Muscle of leg (tissue), 3 donors: ENCODE measurements at regions not wholly inside any gene's neighbourhood (a gene's known extent, or its start where the extent isn't known, plus 50 kb on each side); places are given as distances from the start of the nearest gene placed in this dataset.

ENCODE experiments used
- DNase-seq: peaks from one replicate; pipeline ENCODE4 v3.0.0; 2013
- H3K27ac ChIP-seq: one replicate; pipeline ENCODE4 v1.5.1; 2013; ENCODE audit warnings: mild to moderate bottlenecking, low read length, control low read depth
- H3K27me3 ChIP-seq: one replicate; pipeline ENCODE4 v1.6.1; 2013; ENCODE audit warnings: low read length; ENCODE audit not compliant: control insufficient read depth, insufficient read depth
- H3K36me3 ChIP-seq: one replicate; pipeline ENCODE4 v1.6.1; 2013; ENCODE audit warnings: low read length; ENCODE audit not compliant: control insufficient read depth, insufficient read depth
- H3K4me1 ChIP-seq: one replicate; pipeline ENCODE4 v1.6.1; 2013; ENCODE audit warnings: low read length; ENCODE audit not compliant: control insufficient read depth, insufficient read depth
- H3K4me3 ChIP-seq: one replicate; pipeline ENCODE4 v1.5.1; 2013; ENCODE audit warnings: low read length, control low read depth
- H3K9me3 ChIP-seq: replicated peaks from 2 replicates; pipeline ENCODE4 v1.6.1; 2013; ENCODE audit warnings: low read depth, low read length; ENCODE audit not compliant: control insufficient read depth
- WGBS: methylation state at CpG from one replicate; pipeline ENCODE4 v1.1.5; 2013; ENCODE audit warnings: missing lambda C conversion rate; ENCODE audit not compliant: insufficient coverage; 5-methylcytosine and 5-hydroxymethylcytosine counted together

DNA sequence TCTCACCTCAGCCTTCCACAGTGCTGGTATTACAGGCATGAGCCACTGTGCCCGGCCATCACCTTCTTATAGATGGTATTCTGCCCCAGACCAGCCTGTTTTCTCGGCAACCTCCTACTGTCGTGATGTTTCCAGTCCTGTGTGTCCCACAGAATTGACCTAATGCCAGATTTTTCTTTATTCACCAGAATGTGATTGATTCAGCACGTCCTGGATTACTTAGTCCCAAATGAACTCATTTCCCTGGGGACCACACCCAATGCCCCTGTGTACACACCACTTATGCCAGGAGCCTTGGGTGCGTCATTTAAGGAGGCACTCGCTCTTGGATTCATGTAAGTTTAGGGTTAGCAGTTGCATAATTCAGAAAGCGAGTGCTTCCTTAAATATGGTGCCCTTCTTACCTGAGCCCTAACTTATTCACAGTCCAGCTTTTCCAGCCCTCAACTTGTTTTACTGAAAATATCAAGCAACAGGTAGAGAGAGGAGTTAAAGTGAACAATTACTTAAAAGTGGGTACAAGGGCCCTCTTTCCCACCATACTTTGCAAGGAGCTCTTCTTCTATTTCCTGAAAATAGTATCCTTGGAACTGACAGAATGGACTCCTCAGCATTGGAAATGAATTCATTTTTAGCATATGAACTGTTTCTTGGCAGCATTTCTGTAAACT lies 64.6 kb upstream of the UBE2E1 start:
- Histone ChIP-seq H3K36me3 (no peaks in the 10 kb centered on the region), H3K4me1 (no peaks in the 10 kb centered on the region), H3K9me3 (no peaks in the 10 kb centered on the region), H3K4me3 (no peak overlapping the region), H3K27ac (no peak overlapping the region), H3K27me3 (peaks cover 14% of the 10 kb centered on the region)
- 67% methylated on average over 4 of the region's 7 CpGs for WGBS
- no peak for DNase-seq

DNA sequence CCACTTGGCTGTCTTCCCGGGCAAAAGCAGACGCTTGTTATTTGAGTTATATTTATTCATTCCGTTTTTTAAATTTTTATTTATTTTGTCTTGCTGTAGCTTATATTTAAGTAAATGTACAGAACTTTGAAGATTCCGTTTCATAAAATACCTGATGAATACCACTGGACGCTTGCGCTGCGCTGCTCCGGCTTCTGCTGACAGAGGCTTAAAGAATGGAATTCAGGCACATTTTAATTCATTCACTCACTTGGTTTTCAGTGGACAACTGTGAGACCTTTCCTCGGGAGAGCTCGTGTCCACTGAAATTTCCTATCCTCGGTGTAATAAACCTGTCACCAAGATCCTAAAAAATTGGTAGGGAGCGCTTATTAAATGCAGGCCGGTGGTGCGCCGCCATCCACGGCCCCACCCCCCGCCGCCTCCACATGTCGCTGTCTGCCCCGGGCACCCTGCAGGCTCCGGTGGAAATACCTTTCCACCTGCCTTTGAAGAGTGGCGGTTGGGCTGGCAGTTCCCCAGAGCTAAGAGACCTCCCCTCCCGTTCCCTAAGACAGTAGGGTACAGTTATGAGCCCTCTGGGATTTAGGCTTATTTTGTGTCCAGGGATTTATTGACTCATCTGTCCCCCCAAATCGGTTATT lies 62.5 kb upstream of the UBE2E1 start:
- no peak overlapping the region for H3K4me3 ChIP-seq
- H3K36me3 ChIP-seq: no peaks in the 10 kb centered on the region
- peaks cover 14% of the 10 kb centered on the region for H3K27me3 ChIP-seq
- H3K9me3 ChIP-seq: no peaks in the 10 kb centered on the region
- WGBS: 34% methylated on average over 9 of the region's 24 CpGs
- no peak overlapping the region for H3K27ac ChIP-seq
- DNase-seq: no peak
- peaks cover 5% of the 10 kb centered on the region for H3K4me1 ChIP-seq

DNA sequence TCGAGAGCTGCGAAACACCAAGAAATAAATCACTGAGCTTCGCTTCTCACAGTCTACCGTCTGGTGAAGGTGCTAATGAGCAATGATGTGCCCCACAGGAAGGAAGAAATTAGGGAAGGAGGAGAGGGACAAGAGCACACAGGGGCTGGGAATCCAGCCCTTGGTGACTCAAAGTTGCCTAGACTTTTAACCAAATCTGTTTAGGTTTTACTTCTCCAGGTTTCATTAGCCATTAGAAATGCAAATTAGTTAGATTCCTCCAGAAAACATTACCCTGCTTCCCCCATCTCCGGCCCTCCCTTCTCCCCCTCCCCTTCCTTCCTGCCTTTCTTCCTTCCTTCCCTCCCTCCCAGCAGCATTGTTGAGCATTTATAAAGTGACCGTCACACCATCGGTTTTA lies 59.3 kb upstream of the UBE2E1 start:
- 44% methylated on average over 1 of the region's 7 CpGs for WGBS
- Histone ChIP-seq H3K36me3 (no peaks in the 10 kb centered on the region), H3K27me3 (peaks cover 14% of the 10 kb centered on the region), H3K4me3 (no peak overlapping the region), H3K27ac (no peak overlapping the region), H3K4me1 (peaks cover 11% of the 10 kb centered on the region), H3K9me3 (no peaks in the 10 kb centered on the region)
- no peak for DNase-seq

DNA sequence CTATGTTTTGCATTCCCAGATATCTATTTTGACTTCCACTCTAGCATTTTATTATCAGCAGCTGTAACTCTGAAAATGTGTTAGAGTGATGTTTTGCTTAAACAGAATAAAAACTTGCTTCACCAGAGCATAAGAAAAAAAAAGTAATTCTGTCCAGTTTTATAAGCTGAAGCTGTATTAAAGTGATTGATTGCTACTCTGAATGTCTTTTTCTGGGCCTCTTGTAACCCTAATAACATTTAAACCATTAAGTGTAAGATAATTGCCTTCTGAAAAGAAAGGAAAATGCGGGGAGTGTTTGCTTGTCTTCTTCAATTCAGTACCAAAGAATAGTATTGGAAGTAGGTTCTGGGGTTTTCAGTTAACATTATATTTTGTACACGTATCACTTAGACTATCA lies 57.9 kb upstream of the UBE2E1 start:
- Histone ChIP-seq H3K4me1 (peaks cover 17% of the 10 kb centered on the region), H3K27ac (peak overlapping the region; percentile 23), H3K27me3 (peaks cover 14% of the 10 kb centered on the region), H3K4me3 (no peak overlapping the region), H3K9me3 (no peaks in the 10 kb centered on the region), H3K36me3 (no peaks in the 10 kb centered on the region)
- no CpG with 5 or more reads among the region's 2 CpGs for WGBS
- no peak for DNase-seq

DNA sequence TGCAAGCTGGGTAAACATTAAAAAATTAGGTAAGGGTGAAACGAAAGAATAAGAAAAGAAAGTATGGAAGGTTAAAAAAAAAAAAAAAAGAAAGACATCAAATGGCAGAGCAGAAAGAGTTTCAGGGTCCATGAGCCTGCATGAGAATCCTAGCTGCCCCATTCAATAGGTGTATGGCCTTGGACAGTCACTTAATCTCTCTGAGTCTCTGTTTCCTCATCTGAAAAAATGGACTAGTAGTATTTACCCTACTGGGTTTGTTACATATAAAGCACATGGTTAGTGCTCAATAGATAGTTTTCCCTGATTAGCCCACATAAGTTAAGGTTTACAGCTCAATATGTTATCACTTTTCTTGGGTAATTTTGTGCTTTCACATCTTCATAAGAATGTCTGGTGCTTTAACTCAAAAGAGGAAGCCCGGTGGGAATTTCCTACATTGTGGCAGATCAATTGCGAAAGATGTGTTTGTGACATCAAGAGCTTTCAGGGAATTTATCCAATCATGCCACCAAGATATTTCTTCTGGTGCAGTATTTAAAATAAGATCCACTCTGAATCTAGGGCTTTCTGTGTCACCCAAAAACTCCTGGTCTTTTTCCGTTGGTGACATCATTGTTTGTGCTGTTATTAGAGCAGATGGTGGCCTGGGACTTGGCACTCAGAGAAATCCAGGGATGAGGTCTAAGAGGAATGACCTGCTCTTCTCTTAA lies 57.2 kb upstream of the UBE2E1 start:
- WGBS: 76% methylated on average over 2 of the region's 4 CpGs
- peaks cover 8% of the 10 kb centered on the region for H3K27me3 ChIP-seq
- peaks cover 17% of the 10 kb centered on the region for H3K4me1 ChIP-seq
- no peak overlapping the region for H3K27ac ChIP-seq
- DNase-seq: peak; percentile 72
- no peak overlapping the region for H3K4me3 ChIP-seq
- H3K9me3 ChIP-seq: no peaks in the 10 kb centered on the region
- no peaks in the 10 kb centered on the region for H3K36me3 ChIP-seq

DNA sequence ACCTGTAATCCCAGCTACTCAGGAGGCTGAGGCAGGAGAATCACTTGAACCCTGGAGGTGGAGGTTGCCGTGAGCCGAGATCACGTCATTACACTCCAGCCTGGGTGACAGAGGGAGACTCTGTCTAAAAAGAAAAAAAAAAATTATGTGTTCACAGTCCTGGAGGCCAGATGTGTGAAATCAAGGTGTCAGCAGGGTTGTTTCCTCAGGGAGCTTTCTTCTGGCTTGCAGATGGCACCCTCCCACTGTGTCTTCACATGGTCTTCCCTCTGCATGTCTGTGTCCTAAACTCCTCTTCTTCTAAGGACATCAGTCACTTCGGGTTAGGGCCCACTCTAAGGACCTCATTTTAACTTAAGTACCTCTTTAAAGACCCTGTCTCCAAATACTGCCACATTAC lies 56.1 kb upstream of the UBE2E1 start:
- no peak for DNase-seq
- peaks cover 17% of the 10 kb centered on the region for H3K4me1 ChIP-seq

DNA sequence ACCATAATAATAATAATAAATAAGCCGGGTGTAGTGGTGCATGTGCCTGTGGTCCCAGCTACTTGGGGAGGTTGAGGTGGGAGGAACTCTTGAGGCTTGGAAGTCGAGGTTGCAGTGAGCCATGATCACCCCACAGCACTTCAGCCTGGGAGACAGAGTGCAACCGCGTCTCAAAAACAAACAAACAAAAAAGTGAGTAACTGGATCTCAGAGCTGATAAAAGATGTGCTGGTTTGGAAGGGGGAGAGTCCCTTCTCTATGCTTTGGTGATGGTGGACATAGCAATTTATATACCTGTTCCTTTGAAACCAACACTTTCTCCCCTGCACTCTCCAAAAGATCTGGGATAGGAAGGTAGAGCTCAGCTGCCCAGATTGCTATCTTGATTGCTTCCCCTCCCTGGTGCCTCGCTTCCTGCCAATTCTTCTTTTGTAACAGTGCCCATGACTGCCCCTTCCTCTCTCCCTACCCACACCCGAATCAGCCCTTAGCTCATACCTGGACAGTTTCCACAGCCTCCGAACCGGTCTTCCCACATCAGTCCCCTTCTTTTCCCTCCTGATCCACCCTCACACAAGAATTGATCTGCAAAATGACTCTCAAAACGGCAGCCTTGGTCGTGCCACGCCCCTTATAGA lies 55.1 kb upstream of the UBE2E1 start:
- DNase-seq: no peak
- 24% methylated on average over 7 of the region's 11 CpGs for WGBS
- Histone ChIP-seq H3K27ac (no peak overlapping the region), H3K4me1 (peaks cover 17% of the 10 kb centered on the region), H3K36me3 (no peaks in the 10 kb centered on the region), H3K27me3 (no peaks in the 10 kb centered on the region), H3K4me3 (no peak overlapping the region), H3K9me3 (no peaks in the 10 kb centered on the region)

More for the DNA sequence above, 56.1 kb upstream of the UBE2E1 start:
- no peak overlapping the region for H3K4me3 ChIP-seq
- H3K36me3 ChIP-seq: no peaks in the 10 kb centered on the region
- no peaks in the 10 kb centered on the region for H3K27me3 ChIP-seq
- H3K9me3 ChIP-seq: no peaks in the 10 kb centered on the region
- 74% methylated on average over 3 of the region's 4 CpGs for WGBS
- H3K27ac ChIP-seq: no peak overlapping the region

DNA sequence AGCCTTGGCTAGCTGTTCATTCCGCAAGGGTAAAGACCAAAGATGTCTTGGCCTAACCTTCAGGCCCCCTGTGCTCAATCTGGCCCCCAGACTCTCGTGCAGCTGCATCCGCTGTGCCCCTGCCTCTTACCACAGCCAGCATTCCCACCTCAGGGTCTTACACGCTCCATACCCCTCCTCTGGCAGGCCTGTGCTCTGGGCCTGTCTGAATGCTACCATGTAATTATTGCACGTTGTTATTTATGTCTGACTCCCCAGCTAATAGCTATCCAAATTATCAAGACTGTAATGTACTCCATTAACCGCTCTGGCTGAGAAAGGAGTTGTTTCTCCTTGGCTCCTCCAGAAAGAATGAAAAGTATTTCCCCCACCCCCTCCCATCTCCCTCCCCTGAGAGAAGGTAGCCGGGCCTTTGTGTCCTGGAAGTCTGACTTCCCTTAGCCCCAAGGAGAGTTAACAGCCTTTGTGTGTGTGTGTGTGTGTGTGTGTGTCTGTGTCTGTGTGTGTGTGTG lies 54.5 kb upstream of the UBE2E1 start:
- no peak overlapping the region for H3K4me3 ChIP-seq
- no peaks in the 10 kb centered on the region for H3K9me3 ChIP-seq
- no peaks in the 10 kb centered on the region for H3K27me3 ChIP-seq
- WGBS: 53% methylated on average over 3 of the region's 7 CpGs
- peaks cover 21% of the 10 kb centered on the region for H3K4me1 ChIP-seq
- DNase-seq: no peak
- no peaks in the 10 kb centered on the region for H3K36me3 ChIP-seq
- no peak overlapping the region for H3K27ac ChIP-seq

DNA sequence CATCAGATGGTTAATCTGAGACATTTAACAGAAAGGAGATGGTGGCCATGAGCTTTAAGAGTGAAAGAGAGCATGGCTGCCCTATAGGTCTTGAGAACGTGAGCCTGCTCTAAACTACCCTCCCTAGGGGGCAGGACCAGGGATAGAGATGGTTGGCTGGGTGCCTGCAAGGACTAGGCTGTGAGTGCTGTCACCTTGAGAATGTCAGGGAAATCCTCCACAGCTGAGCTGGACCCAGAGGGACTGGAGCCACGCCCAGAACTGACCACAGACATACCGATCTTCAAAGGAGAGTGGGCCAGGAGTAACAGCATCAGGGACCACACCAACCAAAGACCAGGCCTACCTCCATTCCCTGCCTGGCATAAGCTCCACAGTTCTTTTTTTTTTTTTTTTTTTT lies 53.6 kb upstream of the UBE2E1 start:
- H3K27ac ChIP-seq: no peak overlapping the region
- H3K27me3 ChIP-seq: no peaks in the 10 kb centered on the region
- H3K36me3 ChIP-seq: no peaks in the 10 kb centered on the region
- DNase-seq: no peak
- 67% methylated on average over 3 of the region's 3 CpGs for WGBS
- peaks cover 20% of the 10 kb centered on the region for H3K4me1 ChIP-seq
- H3K4me3 ChIP-seq: no peak overlapping the region
- H3K9me3 ChIP-seq: no peaks in the 10 kb centered on the region

DNA sequence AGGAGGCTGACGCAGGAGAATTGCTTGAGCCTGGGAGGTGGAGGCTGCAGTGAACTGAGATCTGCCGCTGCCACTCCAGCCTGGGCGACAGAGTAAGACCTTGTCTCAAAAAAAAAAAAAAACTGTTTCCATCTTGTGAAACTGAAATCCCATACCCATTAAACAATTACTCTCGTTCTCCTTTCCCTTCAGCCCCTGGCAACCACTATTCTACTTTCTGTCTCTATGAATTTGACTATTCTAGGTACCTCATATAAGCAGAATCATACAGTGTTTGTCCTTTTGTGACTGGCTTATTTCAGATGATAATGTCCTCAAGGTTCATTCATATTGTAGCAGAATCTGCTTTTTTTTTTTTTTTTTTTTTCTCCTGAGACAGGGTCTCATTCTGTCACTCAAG lies 51.5 kb upstream of the UBE2E1 start:
- H3K27ac ChIP-seq: no peak overlapping the region
- no CpG with 5 or more reads among the region's 4 CpGs for WGBS
- no peak overlapping the region for H3K4me3 ChIP-seq
- DNase-seq: no peak
- no peaks in the 10 kb centered on the region for H3K36me3 ChIP-seq
- peaks cover 17% of the 10 kb centered on the region for H3K4me1 ChIP-seq
- no peaks in the 10 kb centered on the region for H3K27me3 ChIP-seq
- H3K9me3 ChIP-seq: no peaks in the 10 kb centered on the region
